ENCODE measurements at regions not wholly inside any gene's neighbourhood (a gene's known extent, or its start where the extent isn't known, plus 50 kb on each side); places are given as distances from the start of the nearest gene placed in this dataset.

DNA sequence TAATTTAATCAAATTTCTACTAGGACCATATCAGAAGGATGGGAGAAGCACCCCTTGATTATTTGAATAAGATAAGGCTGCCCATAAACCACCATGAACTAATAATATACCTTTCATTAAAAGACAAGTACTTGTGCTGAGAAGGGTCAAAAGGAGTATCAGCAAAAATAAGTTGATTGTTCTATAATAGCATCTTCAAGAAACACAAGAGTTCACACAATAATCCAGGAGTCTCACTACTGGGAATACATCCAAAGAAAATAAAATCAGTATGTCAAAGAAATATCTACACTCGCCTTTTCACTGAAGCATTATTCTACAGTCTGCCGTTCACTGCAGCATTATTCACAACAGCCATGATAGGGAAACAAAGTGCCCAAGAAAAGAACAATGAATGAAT is 1310.1 kb upstream of the PCDH9 start:
- TF ChIP-seq CTCF (IDR thresholded peaks at IDR 0.05), result no peak
- TF ChIP-seq POLR2A (IDR thresholded peaks at IDR 0.05), result no peak

Measured in lower leg skin (tissue), 3 donors.